ENCODE measurements at regions not wholly inside any gene's neighbourhood (a gene's known extent, or its start where the extent isn't known, plus 50 kb on each side); places are given as distances from the start of the nearest gene placed in this dataset.
"Not testable (repeated sequence)": the region's sequence is repeated elsewhere in the genome, so short reads cannot be mapped to it uniquely, and the experiment has no call there.

GRCh38 chr3:20442846-20443245 is 256.8 kb upstream of the SGO1 start:
- Mint-ChIP-seq H3K36me3 (no peaks in the 10 kb centered on the region), H3K27ac (no peak overlapping the region), H3K4me1 (no peaks in the 10 kb centered on the region), H3K27me3 (peaks cover 3 to 4% of the 10 kb centered on the region in 2 donors), H3K4me3 (no peak overlapping the region), H3K9me3 (peaks cover 10 to 43% (median 12%) of the 10 kb centered on the region in 5 donors)
- H3K4me3 ChIP-seq (ENCODE audit: low read length): no peak overlapping the region
- ChIA-PET POLR2A (no interaction called here), CTCF (no interaction called here)
- DNase-seq: no peak
- H3K27me3 ChIP-seq (ENCODE audit: insufficient read depth, low read length, poor library complexity, severe bottlenecking): no peaks in the 10 kb centered on the region
- H3K9me3 ChIP-seq (ENCODE audit: low read length): no peaks in the 10 kb centered on the region
- H3K4me1 ChIP-seq (ENCODE audit: insufficient read depth, low read length): no peaks in the 10 kb centered on the region
- H3K36me3 ChIP-seq (ENCODE audit: insufficient read depth, low read length): no peaks in the 10 kb centered on the region
- no peak overlapping the region for H3K27ac ChIP-seq (ENCODE audit: low read depth, low read length)

GRCh38 chr3:20427268-20427667 is 241.3 kb upstream of the SGO1 start:
- H3K4me1 ChIP-seq (ENCODE audit: insufficient read depth, low read length); H3K27ac ChIP-seq (ENCODE audit: low read depth, low read length); H3K36me3 Mint-ChIP-seq; DNase-seq; H3K27ac Mint-ChIP-seq; H3K27me3 Mint-ChIP-seq; POLR2A ChIA-PET; H3K4me3 ChIP-seq (ENCODE audit: low read length); H3K27me3 ChIP-seq (ENCODE audit: insufficient read depth, low read length, poor library complexity, severe bottlenecking); H3K4me1 Mint-ChIP-seq; H3K9me3 ChIP-seq (ENCODE audit: low read length); CTCF ChIA-PET; H3K36me3 ChIP-seq (ENCODE audit: insufficient read depth, low read length); H3K4me3 Mint-ChIP-seq: not testable (repeated sequence)
- peaks cover 0 to 48% (median 18%) of the 10 kb centered on the region in 5 donors for H3K9me3 Mint-ChIP-seq

- ChIA-PET POLR2A (no interaction called here), CTCF (no interaction called here)
- H3K4me3 Mint-ChIP-seq: no peak overlapping the region
- H3K27me3 Mint-ChIP-seq: peaks cover 0 to 2% of the 10 kb centered on the region in 2 donors
- no peaks in the 10 kb centered on the region for H3K4me1 Mint-ChIP-seq
- Histone ChIP-seq H3K4me3 (ENCODE audit: low read length) (no peak overlapping the region), H3K9me3 (ENCODE audit: low read length) (no peaks in the 10 kb centered on the region), H3K4me1 (ENCODE audit: insufficient read depth, low read length) (no peaks in the 10 kb centered on the region), H3K36me3 (ENCODE audit: insufficient read depth, low read length) (no peaks in the 10 kb centered on the region), H3K27ac (ENCODE audit: low read depth, low read length) (no peak overlapping the region), H3K27me3 (ENCODE audit: insufficient read depth, low read length, poor library complexity, severe bottlenecking) (no peaks in the 10 kb centered on the region)
- peaks cover 0 to 2% (median 1%) of the 10 kb centered on the region in 3 donors for H3K36me3 Mint-ChIP-seq
- no peak for DNase-seq
- H3K27ac Mint-ChIP-seq: no peak overlapping the region
- peaks cover 0 to 31% (median 7%) of the 10 kb centered on the region in 5 donors for H3K9me3 Mint-ChIP-seq
Measured at GRCh38 chr3:20425138-20425537, 239.1 kb upstream of the SGO1 start.

- H3K27ac ChIP-seq (ENCODE audit: low read depth, low read length): no peak overlapping the region
- DNase-seq: no peak
- POLR2A ChIA-PET: no interaction called here
- H3K4me1 ChIP-seq (ENCODE audit: insufficient read depth, low read length): no peaks in the 10 kb centered on the region
- H3K36me3 ChIP-seq (ENCODE audit: insufficient read depth, low read length): no peaks in the 10 kb centered on the region
- H3K9me3 ChIP-seq (ENCODE audit: low read length): no peaks in the 10 kb centered on the region
- no peaks in the 10 kb centered on the region for H3K27me3 ChIP-seq (ENCODE audit: insufficient read depth, low read length, poor library complexity, severe bottlenecking)
- peaks cover 0 to 20% (median 6%) of the 10 kb centered on the region in 5 donors for H3K9me3 Mint-ChIP-seq
- no peak overlapping the region for H3K4me3 Mint-ChIP-seq
- H3K27me3 Mint-ChIP-seq: no peaks in the 10 kb centered on the region
- CTCF ChIA-PET: no interaction called here
- peaks cover 0 to 2% (median 0%) of the 10 kb centered on the region in 3 donors for H3K36me3 Mint-ChIP-seq
- no peaks in the 10 kb centered on the region for H3K4me1 Mint-ChIP-seq
- H3K27ac Mint-ChIP-seq: no peak overlapping the region
- no peak overlapping the region for H3K4me3 ChIP-seq (ENCODE audit: low read length)
Measured at GRCh38 chr3:20424086-20424485, 238.1 kb upstream of the SGO1 start.

- Mint-ChIP-seq H3K36me3 (no peaks in the 10 kb centered on the region), H3K4me3 (no peak overlapping the region), H3K9me3 (peaks cover 0 to 10% (median 3%) of the 10 kb centered on the region in 5 donors), H3K27ac (no peak overlapping the region), H3K27me3 (no peaks in the 10 kb centered on the region), H3K4me1 (no peaks in the 10 kb centered on the region)
- Histone ChIP-seq H3K27me3 (ENCODE audit: insufficient read depth, low read length, poor library complexity, severe bottlenecking) (no peaks in the 10 kb centered on the region), H3K36me3 (ENCODE audit: insufficient read depth, low read length) (no peaks in the 10 kb centered on the region), H3K4me3 (ENCODE audit: low read length) (no peak overlapping the region), H3K4me1 (ENCODE audit: insufficient read depth, low read length) (no peaks in the 10 kb centered on the region), H3K27ac (ENCODE audit: low read depth, low read length) (no peak overlapping the region), H3K9me3 (ENCODE audit: low read length) (no peaks in the 10 kb centered on the region)
- ChIA-PET POLR2A (no interaction called here), CTCF (no interaction called here)
- no peak for DNase-seq
Measured at GRCh38 chr3:20422391-20422790, 236.4 kb upstream of the SGO1 start.

GRCh38 chr3:20417388-20418108 is 231.5 kb upstream of the SGO1 start:
- ChIA-PET CTCF (no interaction called here), POLR2A (no interaction called here)
- DNase-seq: no peak
- H3K36me3 ChIP-seq (ENCODE audit: insufficient read depth, low read length): no peaks in the 10 kb centered on the region
- Mint-ChIP-seq H3K27ac (no peak overlapping the region), H3K9me3 (peaks cover 0 to 3% (median 0%) of the 10 kb centered on the region in 5 donors), H3K4me1 (no peaks in the 10 kb centered on the region), H3K27me3 (no peaks in the 10 kb centered on the region), H3K36me3 (no peaks in the 10 kb centered on the region), H3K4me3 (no peak overlapping the region)
- H3K4me1 ChIP-seq (ENCODE audit: insufficient read depth, low read length): no peaks in the 10 kb centered on the region
- no peak overlapping the region for H3K27ac ChIP-seq (ENCODE audit: low read depth, low read length)
- H3K27me3 ChIP-seq (ENCODE audit: insufficient read depth, low read length, poor library complexity, severe bottlenecking): no peaks in the 10 kb centered on the region
- no peak overlapping the region for H3K4me3 ChIP-seq (ENCODE audit: low read length)
- no peaks in the 10 kb centered on the region for H3K9me3 ChIP-seq (ENCODE audit: low read length)

GRCh38 chr3:20406611-20407011 is 220.6 kb upstream of the SGO1 start:
- Histone ChIP-seq H3K27ac (ENCODE audit: low read depth, low read length) (no peak overlapping the region), H3K4me3 (ENCODE audit: low read length) (no peak overlapping the region), H3K9me3 (ENCODE audit: low read length) (no peaks in the 10 kb centered on the region), H3K27me3 (ENCODE audit: insufficient read depth, low read length, poor library complexity, severe bottlenecking) (no peaks in the 10 kb centered on the region), H3K36me3 (ENCODE audit: insufficient read depth, low read length) (no peaks in the 10 kb centered on the region), H3K4me1 (ENCODE audit: insufficient read depth, low read length) (no peaks in the 10 kb centered on the region)
- ChIA-PET CTCF (no interaction called here), POLR2A (no interaction called here)
- no peaks in the 10 kb centered on the region for H3K9me3 Mint-ChIP-seq
- peaks cover 0 to 2% (median 2%) of the 10 kb centered on the region in 3 donors for H3K36me3 Mint-ChIP-seq
- no peak for DNase-seq
- no peaks in the 10 kb centered on the region for H3K27me3 Mint-ChIP-seq
- H3K4me3 Mint-ChIP-seq: no peak overlapping the region
- no peaks in the 10 kb centered on the region for H3K4me1 Mint-ChIP-seq
- no peak overlapping the region for H3K27ac Mint-ChIP-seq

GRCh38 chr3:20405744-20406143 is 219.7 kb upstream of the SGO1 start:
- Histone ChIP-seq H3K9me3 (ENCODE audit: low read length) (no peaks in the 10 kb centered on the region), H3K4me3 (ENCODE audit: low read length) (no peak overlapping the region), H3K27ac (ENCODE audit: low read depth, low read length) (no peak overlapping the region), H3K36me3 (ENCODE audit: insufficient read depth, low read length) (no peaks in the 10 kb centered on the region), H3K27me3 (ENCODE audit: insufficient read depth, low read length, poor library complexity, severe bottlenecking) (no peaks in the 10 kb centered on the region), H3K4me1 (ENCODE audit: insufficient read depth, low read length) (no peaks in the 10 kb centered on the region)
- H3K36me3 Mint-ChIP-seq: peaks cover 0 to 2% (median 2%) of the 10 kb centered on the region in 3 donors
- ChIA-PET CTCF (no interaction called here), POLR2A (no interaction called here)
- no peaks in the 10 kb centered on the region for H3K9me3 Mint-ChIP-seq
- no peak overlapping the region for H3K4me3 Mint-ChIP-seq
- H3K27ac Mint-ChIP-seq: no peak overlapping the region
- H3K4me1 Mint-ChIP-seq: no peaks in the 10 kb centered on the region
- no peaks in the 10 kb centered on the region for H3K27me3 Mint-ChIP-seq
- no peak for DNase-seq
